SK-N-SH (cell line): ENCODE measurements at regions not wholly inside any gene's neighbourhood (a gene's known extent, or its start where the extent isn't known, plus 50 kb on each side); places are given as distances from the start of the nearest gene placed in this dataset.

Experiments
- CTCF ChIA-PET: fragments of 300-600, 350-600 bp; formaldehyde crosslinking; extraction: SDS; loops from one replicate; lab custom pipeline; 2021; lab: Yijun Ruan, JAX
- POLR2A ChIA-PET: fragments of 350-600 bp; sonication (Branson Sonifier 250); formaldehyde crosslinking; extraction: SDS; loops from one replicate; lab custom pipeline; 2020; ENCODE audit warnings: antibody characterized with exemption, inconsistent platforms; lab: Yijun Ruan, JAX
- DNase-seq: peaks from one replicate; pipeline ENCODE4 v3.0.0; 2012
- H2AFZ ChIP-seq: fragments of 200-600 bp; sonication (generic); 2 replicates; pipeline ENCODE4 v1.8.1; 2016; ENCODE audit warnings: antibody characterized with exemption, mild to moderate bottlenecking, low read depth
- H3F3A ChIP-seq: fragments of 200-600 bp; sonication (generic); replicated peaks from 2 replicates; pipeline ENCODE3; 2016; ENCODE audit warnings: antibody characterized with exemption, mild to moderate bottlenecking; ENCODE audit not compliant: insufficient read depth
- H3K27ac ChIP-seq, 2 experiments: fragments of 200-500 bp in 1 of 2; fragments of 200-600 bp in 1 of 2; sonication (Bioruptor generic) in 1 of 2; sonication (generic), shearing (Covaris generic) in 1 of 2; 2 replicates each; pipeline versions ENCODE4 v1.5.1 to v1.6.1; 2014 to 2016; ENCODE audit warnings: low read depth in 2 of 2, inconsistent platforms in 1 of 2, low read length in 1 of 2, mild to moderate bottlenecking in 1 of 2, mixed read lengths in 1 of 2
- H3K27me3 ChIP-seq: fragments of 200-600 bp; sonication (generic), shearing (Covaris generic); 2 replicates; pipeline ENCODE4 v1.6.1; 2016; ENCODE audit warnings: mixed run types; ENCODE audit not compliant: insufficient read depth
- H3K36me3 ChIP-seq, 2 experiments: fragments of 200-500 bp in 1 of 2; fragments of 200-600 bp in 1 of 2; sonication (Bioruptor generic) in 1 of 2; sonication (generic) in 1 of 2; replicated peaks in 1 of 2; 2 replicates each; pipeline versions ENCODE3 to v1.5.1; 2014 to 2016; ENCODE audit warnings: low read length in 1 of 2, mild to moderate bottlenecking in 1 of 2; ENCODE audit not compliant: insufficient read depth in 2 of 2, control insufficient read depth in 1 of 2
- H3K4me1 ChIP-seq, 2 experiments: fragments of 200-500 bp in 1 of 2; fragments of 200-600 bp in 1 of 2; sonication (Bioruptor generic) in 1 of 2; sonication (generic), shearing (Covaris generic) in 1 of 2; 2 replicates each; pipeline versions ENCODE4 v1.5.1 to v1.6.1; 2014 to 2016; ENCODE audit warnings: low read depth in 1 of 2, low read length in 1 of 2, mixed run types in 1 of 2; ENCODE audit not compliant: insufficient read depth in 2 of 2, control insufficient read depth in 1 of 2
- H3K4me2 ChIP-seq: fragments of 200-600 bp; sonication (generic), shearing (Covaris generic); 2 replicates; pipeline ENCODE4 v1.6.1; 2017; ENCODE audit warnings: mixed run types
- H3K4me3 ChIP-seq, 2 experiments: fragments of 200-500 bp in 1 of 2; fragments of 200-600 bp in 1 of 2; sonication (Bioruptor generic) in 1 of 2; sonication (generic), shearing (Covaris generic) in 1 of 2; 2 replicates each; pipeline versions ENCODE4 v1.5.1 to v1.8.1; 2014 to 2016; ENCODE audit warnings: low read depth in 2 of 2, inconsistent platforms in 1 of 2, low read length in 1 of 2, mild to moderate bottlenecking in 1 of 2, mixed read lengths in 1 of 2, moderate library complexity in 1 of 2
- H3K79me2 ChIP-seq: fragments of 200-600 bp; sonication (generic); 2 replicates; pipeline ENCODE4 v1.8.1; 2017; ENCODE audit warnings: mild to moderate bottlenecking; ENCODE audit not compliant: insufficient read depth
- H3K9ac ChIP-seq: fragments of 200-600 bp; sonication (generic); 2 replicates; pipeline ENCODE4 v1.6.1; 2017; ENCODE audit warnings: mixed run types
- H3K9me2 ChIP-seq: fragments of 200-600 bp; sonication (generic); 2 replicates; pipeline ENCODE4 v1.6.1; 2017; ENCODE audit warnings: mixed run types
- H3K9me3 ChIP-seq: fragments of 200-600 bp; sonication (generic); 2 replicates; pipeline ENCODE4 v1.6.1; 2017; ENCODE audit warnings: mixed run types, mild to moderate bottlenecking, moderate library complexity
- H4K20me1 ChIP-seq: fragments of 200-600 bp; sonication (generic); 2 replicates; pipeline ENCODE4 v1.6.1; 2017; ENCODE audit warnings: mild to moderate bottlenecking, mixed run types; ENCODE audit not compliant: insufficient read depth
- CTCF ChIP-seq: fragments of 200-600 bp; sonication (generic); IDR thresholded peaks from 2 replicates; pipeline ENCODE4 v1.6.1; 2017; ENCODE audit warnings: antibody characterized with exemption, mild to moderate bottlenecking, moderate library complexity
- ELF1 ChIP-seq: IDR thresholded peaks from 2 replicates; pipeline ENCODE4 v1.4.0; 2012
- EZH2phosphoT487 ChIP-seq: fragments of 200-600 bp; sonication (generic); IDR thresholded peaks from 2 replicates; pipeline ENCODE4 v1.6.1; 2017; ENCODE audit warnings: low read depth, mixed run types, mild to moderate bottlenecking, antibody characterized with exemption, moderate library complexity, borderline replicate concordance
- RCOR1 ChIP-seq: fragments of 150-350 bp; IDR thresholded peaks from 2 replicates; pipeline ENCODE4 v1.6.1; 2017; ENCODE audit warnings: antibody characterized with exemption, low read length
- TAF1 ChIP-seq: IDR thresholded peaks from 2 replicates; pipeline ENCODE4 v1.6.1; 2012; ENCODE audit warnings: low read depth, mild to moderate bottlenecking, low read length, moderate library complexity, borderline replicate concordance
- USF1 ChIP-seq: IDR thresholded peaks from 2 replicates; pipeline ENCODE4 v1.4.0; 2012; ENCODE audit warnings: low read depth, borderline replicate concordance
- USF2 ChIP-seq: fragments of 150-350 bp; IDR thresholded peaks from 2 replicates; pipeline ENCODE4 v1.6.1; 2017; ENCODE audit warnings: antibody characterized with exemption, low read length, low read depth, borderline replicate concordance
- ZBTB33 ChIP-seq: IDR thresholded peaks from 2 replicates; pipeline ENCODE4 v1.4.0; 2012; ENCODE audit warnings: low read depth, borderline replicate concordance
- WGBS: methylation state at CpG from one replicate; pipeline ENCODE4 v1.1.6; 2017; ENCODE audit warnings: low lambda C conversion rate; 5-methylcytosine and 5-hydroxymethylcytosine counted together
- TF ChIP-seq, protein P1 (sequence below): IDR thresholded peaks from 2 replicates; pipeline ENCODE4 v1.4.0; 2012; ENCODE audit warnings: low read depth
- TF ChIP-seq, protein P2 (sequence below): IDR thresholded peaks from 2 replicates; pipeline ENCODE4; 2012

GRCh38 chr13:112200200-112200599 lies 133.3 kb downstream of the SOX1 start:
- no peak for DNase-seq
- no peak overlapping the region for H3K4me3 ChIP-seq
- POLR2A ChIA-PET = no interaction called here
- H3K9ac ChIP-seq = no peak overlapping the region
- 6% methylated on average over 10 of the region's 10 CpGs for WGBS
- peaks cover 48% of the 10 kb centered on the region for H3K27me3 ChIP-seq
- H3K36me3 ChIP-seq = no peaks in the 10 kb centered on the region
- no peaks in the 10 kb centered on the region for H4K20me1 ChIP-seq
- H3K4me2 ChIP-seq = no peak overlapping the region
- H3K27ac ChIP-seq = no peak overlapping the region
- H2AFZ ChIP-seq = no peak overlapping the region
- H3F3A ChIP-seq = no peaks in the 10 kb centered on the region
- H3K9me2 ChIP-seq = no peaks in the 10 kb centered on the region
- TF ChIP-seq, protein P1, sequence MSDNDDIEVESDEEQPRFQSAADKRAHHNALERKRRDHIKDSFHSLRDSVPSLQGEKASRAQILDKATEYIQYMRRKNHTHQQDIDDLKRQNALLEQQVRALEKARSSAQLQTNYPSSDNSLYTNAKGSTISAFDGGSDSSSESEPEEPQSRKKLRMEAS = no peak
- TF ChIP-seq TAF1 (no peak), ZBTB33 (no peak), EZH2phosphoT487 (no peak), RCOR1 (no peak), USF1 (no peak), CTCF (no peak), USF2 (no peak), ELF1 (no peak)
- TF ChIP-seq, protein P2, sequence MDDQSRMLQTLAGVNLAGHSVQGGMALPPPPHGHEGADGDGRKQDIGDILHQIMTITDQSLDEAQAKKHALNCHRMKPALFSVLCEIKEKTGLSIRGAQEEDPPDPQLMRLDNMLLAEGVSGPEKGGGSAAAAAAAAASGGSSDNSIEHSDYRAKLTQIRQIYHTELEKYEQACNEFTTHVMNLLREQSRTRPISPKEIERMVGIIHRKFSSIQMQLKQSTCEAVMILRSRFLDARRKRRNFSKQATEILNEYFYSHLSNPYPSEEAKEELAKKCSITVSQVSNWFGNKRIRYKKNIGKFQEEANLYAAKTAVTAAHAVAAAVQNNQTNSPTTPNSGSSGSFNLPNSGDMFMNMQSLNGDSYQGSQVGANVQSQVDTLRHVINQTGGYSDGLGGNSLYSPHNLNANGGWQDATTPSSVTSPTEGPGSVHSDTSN = no peak
- CTCF ChIA-PET = interaction anchor here (1.3 kb wide), 1 partner anchor 726 kb away, joined by 3 read pairs; no protein-coding TSS in a partner anchor
- no peaks in the 10 kb centered on the region for H3K79me2 ChIP-seq
- no peaks in the 10 kb centered on the region for H3K4me1 ChIP-seq
- no peaks in the 10 kb centered on the region for H3K9me3 ChIP-seq
